Endothelial cell of umbilical vein (primary cell): ENCODE measurements at regions not wholly inside any gene's neighbourhood (a gene's known extent, or its start where the extent isn't known, plus 50 kb on each side); places are given as distances from the start of the nearest gene placed in this dataset.

Experiments
- BruUV-seq: library from RNA; stranded (reverse); fragments of 400-500 nt; replicated peaks from 2 replicates; lab custom pipeline; 2021; lab: Mats Ljungman, UMichigan
- CTCF ChIA-PET: fragments of 300-600, 350-600 bp; sonication (Branson Sonifier 250); formaldehyde crosslinking; loops from one replicate; lab custom pipeline; 2021; ENCODE audit warnings: antibody characterized with exemption, inconsistent platforms; lab: Charles Lee
- POLR2A ChIA-PET: fragments of 300-600, 350-600 bp; sonication (Branson Sonifier 250); formaldehyde crosslinking; loops from one replicate; lab custom pipeline; 2021; ENCODE audit warnings: antibody characterized with exemption, inconsistent platforms; lab: Charles Lee
- DNase-seq: peaks from one replicate; pipeline ENCODE4 v3.0.0-alpha.2; 2011; ENCODE audit warnings: low read depth, low spot score
- FAIRE-seq: peaks from 2 replicates; lab custom pipeline; 2011; peaks lifted over from hg19 to GRCh38; lab: Jason Lieb, UNC
- H2AFZ ChIP-seq: 2 replicates; pipeline ENCODE4 v1.6.0; 2012; ENCODE audit warnings: low read depth, low read length, control low read depth, inconsistent platforms
- H3K27ac ChIP-seq: 2 replicates; pipeline ENCODE4 v1.5.1; 2011; ENCODE audit warnings: low read depth, mild to moderate bottlenecking, control low read depth, low read length, moderate library complexity; ENCODE audit not compliant: insufficient read depth
- H3K27me3 ChIP-seq, 2 experiments: 2 replicates each; pipeline versions ENCODE4 v1.6.0 to v1.6.1; 2011; ENCODE audit warnings: low read length in 2 of 2, mixed read lengths in 1 of 2; ENCODE audit not compliant: control insufficient read depth in 2 of 2, insufficient read depth in 2 of 2
- H3K36me3 ChIP-seq, 2 experiments: 2 replicates in 1 of 2; 3 replicates in 1 of 2; pipeline ENCODE4 v1.5.1; 2011; ENCODE audit warnings: low read length in 2 of 2, mild to moderate bottlenecking in 1 of 2, moderate library complexity in 1 of 2; ENCODE audit not compliant: control insufficient read depth in 2 of 2, insufficient read depth in 2 of 2; ENCODE audit errors: extremely low read depth in 1 of 2
- H3K4me1 ChIP-seq: 3 replicates; pipeline ENCODE4 v1.5.1; 2011; ENCODE audit warnings: mild to moderate bottlenecking, low read length; ENCODE audit not compliant: control insufficient read depth, insufficient read depth; ENCODE audit errors: extremely low read depth
- H3K4me2 ChIP-seq: 2 replicates; pipeline ENCODE4 v1.6.1; 2011; ENCODE audit warnings: low read length, control low read depth, mixed read lengths; ENCODE audit not compliant: insufficient read depth
- H3K4me3 ChIP-seq, 3 experiments: fragments of 200-600 bp in 1 of 3; sonication (generic), shearing (Covaris generic) in 1 of 3; replicated peaks in 1 of 3; 2 replicates each; pipeline ENCODE4 v1.5.1; 2011 to 2016; ENCODE audit warnings: control low read depth in 3 of 3, low read length in 3 of 3, mild to moderate bottlenecking in 2 of 3, inconsistent platforms in 1 of 3, low read depth in 1 of 3, moderate library complexity in 1 of 3; ENCODE audit not compliant: insufficient read depth in 1 of 3
- H3K79me2 ChIP-seq: 2 replicates; pipeline ENCODE4 v1.6.0; 2012; ENCODE audit warnings: low read length, inconsistent platforms; ENCODE audit not compliant: control insufficient read depth, insufficient read depth
- H3K9ac ChIP-seq: replicated peaks from 2 replicates; pipeline ENCODE3; 2011; ENCODE audit warnings: low read length, control low read depth; ENCODE audit not compliant: insufficient read depth; ENCODE audit errors: extremely low read depth
- H3K9me1 ChIP-seq: replicated peaks from 3 replicates; pipeline ENCODE4 v1.6.0; 2011; ENCODE audit warnings: mild to moderate bottlenecking, low read length; ENCODE audit not compliant: control insufficient read depth, insufficient read depth; ENCODE audit errors: extremely low read depth
- H3K9me3 ChIP-seq: replicated peaks from 2 replicates; pipeline ENCODE4 v1.5.1; 2012; ENCODE audit warnings: low read length, inconsistent platforms; ENCODE audit not compliant: control insufficient read depth, insufficient read depth
- H4K20me1 ChIP-seq: replicated peaks from 2 replicates; pipeline ENCODE3; 2011; ENCODE audit warnings: mild to moderate bottlenecking, low read length; ENCODE audit not compliant: control insufficient read depth, insufficient read depth; ENCODE audit errors: extremely low read depth
- EZH2 ChIP-seq: IDR thresholded peaks from 2 replicates; pipeline ENCODE4 v1.6.1; 2012; ENCODE audit warnings: borderline replicate concordance, low read depth, mild to moderate bottlenecking, moderate library complexity, low read length, inconsistent platforms; ENCODE audit not compliant: severe bottlenecking
- FOS ChIP-seq: IDR thresholded peaks from 2 replicates; pipeline ENCODE4 v1.6.1; 2011; ENCODE audit warnings: mild to moderate bottlenecking, low read length, moderate library complexity, borderline replicate concordance; ENCODE audit not compliant: insufficient read depth
- GATA2 ChIP-seq: IDR thresholded peaks from 2 replicates; pipeline ENCODE4 v1.7.0; 2011; ENCODE audit warnings: low read depth, mild to moderate bottlenecking, moderate library complexity, mixed read lengths, low read length; ENCODE audit not compliant: insufficient read length, insufficient read depth
- JUN ChIP-seq: IDR thresholded peaks from 2 replicates; pipeline ENCODE4 v1.6.1; 2011; ENCODE audit warnings: borderline replicate concordance, low read depth; ENCODE audit not compliant: insufficient read length, insufficient read depth
- MYC ChIP-seq: IDR thresholded peaks from one replicate; pipeline ENCODE4 v1.6.1; 2011; ENCODE audit warnings: mild to moderate bottlenecking, low read depth, low read length
- POLR2A ChIP-seq: IDR thresholded peaks from 2 replicates; pipeline ENCODE4 v1.6.1; 2012; ENCODE audit warnings: low read depth, mild to moderate bottlenecking, control low read depth, low read length
- POLR2AphosphoS5 ChIP-seq: IDR thresholded peaks from 2 replicates; pipeline ENCODE4 v1.6.1; 2012; ENCODE audit warnings: low read depth, mild to moderate bottlenecking, control low read depth, low read length, moderate library complexity; ENCODE audit not compliant: insufficient read depth
- dilution Hi-C: fragments of 300-500 bp; cut with MboI; formaldehyde crosslinking; loops from one replicate; pipeline ENCODE4 v1.15.0; 2019; ENCODE audit warnings: low sequenced_read_pairs; ENCODE audit not compliant: extremely low pct_ligation_motif_present
- intact Hi-C: fragments of 100-400 bp; cut with micrococcal nuclease; formaldehyde crosslinking; loops from one replicate; pipeline ENCODE4 v1.10.0; 2022
- TF ChIP-seq, protein P1 (sequence below), 2 donors: IDR thresholded peaks; 1 replicate in 1 of 2; 2 replicates in 1 of 2; pipeline ENCODE4 v1.5.1; 2011; ENCODE audit warnings: low read length in 2 of 2, mild to moderate bottlenecking in 2 of 2, moderate library complexity in 2 of 2, control low read depth in 1 of 2, inconsistent platforms in 1 of 2, low read depth in 1 of 2; ENCODE audit not compliant: insufficient read depth in 1 of 2; ENCODE audit errors: extremely low read depth in 1 of 2
- TF ChIP-seq, protein P2 (sequence below): IDR thresholded peaks from 2 replicates; pipeline ENCODE4 v1.6.1; 2011; ENCODE audit not compliant: insufficient read depth, insufficient read length

DNA sequence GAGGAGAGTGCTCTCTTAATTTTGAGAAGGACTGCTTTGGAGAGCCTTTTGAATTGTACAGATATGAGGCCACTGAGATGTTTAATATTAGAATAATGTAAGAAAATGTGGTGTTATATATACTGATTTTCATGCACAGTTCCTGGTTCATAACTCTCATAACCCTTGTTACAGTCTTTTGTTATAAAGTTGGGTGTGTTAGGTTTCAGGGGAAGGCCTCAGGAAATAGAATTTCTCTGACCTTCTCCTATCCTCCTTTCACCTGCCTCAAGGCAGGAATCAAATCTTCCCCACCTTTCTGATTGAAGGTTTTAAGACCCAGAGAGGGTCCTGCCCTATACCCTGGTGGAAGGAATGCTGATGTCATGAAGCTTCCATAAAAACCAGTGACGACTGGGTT lies 245.9 kb downstream of the NSUN3 start:
- Histone ChIP-seq H3K27me3 (no peaks in the 10 kb centered on the region), H3K9me1 (no peaks in the 10 kb centered on the region), H3K4me3 (no peak overlapping the region), H4K20me1 (no peaks in the 10 kb centered on the region), H3K4me1 (no peaks in the 10 kb centered on the region), H3K9me3 (no peaks in the 10 kb centered on the region), H3K79me2 (no peaks in the 10 kb centered on the region), H3K9ac (no peak overlapping the region), H3K27ac (no peak overlapping the region), H3K36me3 (no peaks in the 10 kb centered on the region), H3K4me2 (no peak overlapping the region), H2AFZ (no peak overlapping the region)
- BruUV-seq, result no TSS peak
- TF ChIP-seq FOS, result no peak
- TF ChIP-seq, protein P1, sequence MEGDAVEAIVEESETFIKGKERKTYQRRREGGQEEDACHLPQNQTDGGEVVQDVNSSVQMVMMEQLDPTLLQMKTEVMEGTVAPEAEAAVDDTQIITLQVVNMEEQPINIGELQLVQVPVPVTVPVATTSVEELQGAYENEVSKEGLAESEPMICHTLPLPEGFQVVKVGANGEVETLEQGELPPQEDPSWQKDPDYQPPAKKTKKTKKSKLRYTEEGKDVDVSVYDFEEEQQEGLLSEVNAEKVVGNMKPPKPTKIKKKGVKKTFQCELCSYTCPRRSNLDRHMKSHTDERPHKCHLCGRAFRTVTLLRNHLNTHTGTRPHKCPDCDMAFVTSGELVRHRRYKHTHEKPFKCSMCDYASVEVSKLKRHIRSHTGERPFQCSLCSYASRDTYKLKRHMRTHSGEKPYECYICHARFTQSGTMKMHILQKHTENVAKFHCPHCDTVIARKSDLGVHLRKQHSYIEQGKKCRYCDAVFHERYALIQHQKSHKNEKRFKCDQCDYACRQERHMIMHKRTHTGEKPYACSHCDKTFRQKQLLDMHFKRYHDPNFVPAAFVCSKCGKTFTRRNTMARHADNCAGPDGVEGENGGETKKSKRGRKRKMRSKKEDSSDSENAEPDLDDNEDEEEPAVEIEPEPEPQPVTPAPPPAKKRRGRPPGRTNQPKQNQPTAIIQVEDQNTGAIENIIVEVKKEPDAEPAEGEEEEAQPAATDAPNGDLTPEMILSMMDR (IDR thresholded peaks at IDR 0.05; ENCODE audit: extremely low read depth in 1 of 2, insufficient read depth in 1 of 2, low read depth in 1 of 2, low read length in 2 of 2), result no peak
- TF ChIP-seq POLR2A, result no peak
- TF ChIP-seq MYC, result no peak
- TF ChIP-seq JUN, result no peak
- TF ChIP-seq POLR2AphosphoS5, result no peak
- TF ChIP-seq EZH2, result no peak
- no peak for TF ChIP-seq GATA2
- TF ChIP-seq, protein P2, sequence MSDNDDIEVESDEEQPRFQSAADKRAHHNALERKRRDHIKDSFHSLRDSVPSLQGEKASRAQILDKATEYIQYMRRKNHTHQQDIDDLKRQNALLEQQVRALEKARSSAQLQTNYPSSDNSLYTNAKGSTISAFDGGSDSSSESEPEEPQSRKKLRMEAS, result no peak
- POLR2A ChIA-PET, result no interaction called here
- FAIRE-seq, result no peak
- intact Hi-C loops (no loop called here), dilution Hi-C loops (no loop called here)
- DNase-seq, result no peak
- CTCF ChIA-PET, result no interaction called here
